Gastrocnemius medialis (tissue), 4 donors: ENCODE measurements at regions not wholly inside any gene's neighbourhood (a gene's known extent, or its start where the extent isn't known, plus 50 kb on each side); places are given as distances from the start of the nearest gene placed in this dataset.

ENCODE experiments used
- CTCF ChIP-seq, 5 experiments: fragments of 450-650 bp in 3 of 5; fragments of 200-600 bp in 2 of 5; sonication (generic) in 2 of 5; IDR thresholded peaks in 4 of 5; conservative IDR thresholded peaks in 1 of 5; 1 replicate in 4 of 5; 2 replicates in 1 of 5; pipeline ENCODE4 v1.5.1; 2016 to 2019; ENCODE audit warnings: antibody characterized with exemption in 5 of 5, mild to moderate bottlenecking in 3 of 5, moderate library complexity in 3 of 5
- POLR2A ChIP-seq, 2 donors: fragments of 450-650 bp; IDR thresholded peaks; one replicate each; pipeline ENCODE4 v1.6.1; 2017; ENCODE audit warnings: antibody characterized with exemption in 2 of 2, mild to moderate bottlenecking in 2 of 2, moderate library complexity in 2 of 2

GRCh38 chr16:64297863-64298600 is 823.8 kb downstream of the CDH11 start:
- TF ChIP-seq CTCF (IDR thresholded peaks at IDR 0.05 in 4 of 5, conservative IDR thresholded peaks at IDR 0.05 in 1 of 5) (no peak), POLR2A (IDR thresholded peaks at IDR 0.05) (no peak)
